Dendritic cell treated with granulocyte-macrophage colony-stimulating factor and Interleukin-4, amounts not matched to agents 40 ng/mL and 50 ng/mL, for 4 days (primary cell): ENCODE measurements at regions not wholly inside any gene's neighbourhood (a gene's known extent, or its start where the extent isn't known, plus 50 kb on each side); places are given as distances from the start of the nearest gene placed in this dataset.

Experiments
- H3K27ac Mint-ChIP-seq: one replicate; pipeline ENCODE4 v1.8.0; 2022; ENCODE audit warnings: mild to moderate bottlenecking, mixed read lengths
- H3K27me3 Mint-ChIP-seq: one replicate; pipeline ENCODE4 v1.8.0; 2022; ENCODE audit warnings: mild to moderate bottlenecking, mixed read lengths
- H3K36me3 Mint-ChIP-seq: one replicate; pipeline ENCODE4 v1.8.0; 2022; ENCODE audit warnings: low read depth, mixed read lengths
- H3K4me1 Mint-ChIP-seq: one replicate; pipeline ENCODE4 v1.8.0; 2022; ENCODE audit warnings: low read depth, mixed read lengths
- H3K4me3 Mint-ChIP-seq: one replicate; pipeline ENCODE4 v1.8.0; 2022; ENCODE audit warnings: mild to moderate bottlenecking, moderate library complexity, mixed read lengths
- H3K9me3 Mint-ChIP-seq: one replicate; pipeline ENCODE4 v1.8.0; 2022; ENCODE audit warnings: mixed read lengths
- intact Hi-C: fragments of 100-400 bp; cut with micrococcal nuclease; formaldehyde crosslinking; loops from one replicate; pipeline ENCODE4 v1.15.0; 2022

DNA sequence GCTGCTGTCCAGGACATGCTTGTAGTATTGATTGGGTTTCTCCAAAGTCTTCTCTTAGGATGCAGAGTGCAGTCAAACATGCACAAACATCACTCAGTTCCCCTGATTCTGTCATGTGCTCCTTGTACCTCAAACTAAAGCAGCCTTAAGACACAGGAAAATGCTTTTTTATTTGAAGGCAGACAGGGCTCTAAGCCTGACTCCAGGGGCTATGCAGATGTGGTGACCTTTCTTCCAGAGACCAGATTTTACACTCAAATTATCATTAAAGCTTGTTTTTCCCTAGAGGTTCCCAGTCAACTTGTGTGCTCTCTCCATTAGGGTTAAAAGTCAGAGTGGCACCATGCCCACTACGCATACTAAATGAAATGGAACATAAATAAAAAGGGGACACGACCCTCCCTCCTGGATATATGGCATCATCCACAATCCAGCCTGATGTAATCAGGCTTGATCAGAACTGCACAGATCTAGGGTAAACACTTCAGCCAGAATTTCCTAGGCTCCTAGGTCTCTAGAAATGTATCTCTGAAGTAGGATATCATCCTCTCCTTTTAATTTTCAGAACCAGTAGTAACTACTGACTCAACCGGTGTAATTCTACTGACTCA lies 771.1 kb downstream of the NR2F1-AS1 start:
- no peaks in the 10 kb centered on the region for H3K36me3 Mint-ChIP-seq
- intact Hi-C loops, result no loop called here
- H3K27ac Mint-ChIP-seq, result no peak overlapping the region
- peaks cover 6% of the 10 kb centered on the region for H3K9me3 Mint-ChIP-seq
- H3K4me3 Mint-ChIP-seq, result no peak overlapping the region
- H3K27me3 Mint-ChIP-seq, result no peaks in the 10 kb centered on the region
- no peaks in the 10 kb centered on the region for H3K4me1 Mint-ChIP-seq

DNA sequence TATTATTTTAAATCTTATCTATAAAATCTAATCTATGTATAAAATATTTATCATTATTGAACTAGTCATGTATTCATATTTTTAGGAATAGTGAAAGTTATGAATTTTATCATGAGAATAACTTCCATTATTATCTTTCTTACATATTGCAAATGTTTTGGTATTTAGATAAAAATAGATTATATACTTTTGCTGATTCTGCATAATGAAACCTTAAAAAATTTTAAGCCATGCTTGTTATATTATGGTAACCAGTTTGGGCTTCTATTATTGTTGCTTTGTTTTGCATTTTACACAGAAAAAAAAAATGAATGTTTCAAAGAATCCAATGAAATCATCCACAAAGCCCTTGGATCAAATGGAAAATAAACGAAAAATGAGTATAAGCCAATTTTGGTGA lies 772.5 kb downstream of the NR2F1-AS1 start:
- Mint-ChIP-seq H3K4me3 (no peak overlapping the region), H3K27ac (no peak overlapping the region), H3K9me3 (no peaks in the 10 kb centered on the region), H3K36me3 (no peaks in the 10 kb centered on the region), H3K27me3 (no peaks in the 10 kb centered on the region), H3K4me1 (no peaks in the 10 kb centered on the region)
- intact Hi-C loops, result no loop called here

DNA sequence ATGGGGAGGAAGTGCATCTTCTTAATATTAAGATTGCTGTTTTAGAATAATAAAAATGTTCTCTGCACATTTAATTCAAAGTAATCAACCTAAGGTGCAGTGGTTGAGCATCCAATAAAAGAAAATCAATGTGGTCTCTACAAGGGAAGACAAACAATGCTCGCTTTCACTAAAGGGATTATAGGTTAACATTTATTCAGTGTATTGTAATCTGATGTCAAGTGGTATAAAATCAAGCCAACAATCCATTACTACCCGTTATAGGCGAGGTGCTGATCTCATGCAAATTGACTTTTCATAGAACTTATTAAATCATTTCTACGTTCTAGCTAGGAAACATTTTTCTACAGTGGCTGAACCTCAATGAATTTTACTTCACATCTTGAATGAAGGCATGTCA lies 773.9 kb downstream of the NR2F1-AS1 start:
- Mint-ChIP-seq H3K4me1 (no peaks in the 10 kb centered on the region), H3K27ac (no peak overlapping the region), H3K9me3 (no peaks in the 10 kb centered on the region), H3K36me3 (no peaks in the 10 kb centered on the region), H3K27me3 (no peaks in the 10 kb centered on the region), H3K4me3 (no peak overlapping the region)
- intact Hi-C loops, result no loop called here

DNA sequence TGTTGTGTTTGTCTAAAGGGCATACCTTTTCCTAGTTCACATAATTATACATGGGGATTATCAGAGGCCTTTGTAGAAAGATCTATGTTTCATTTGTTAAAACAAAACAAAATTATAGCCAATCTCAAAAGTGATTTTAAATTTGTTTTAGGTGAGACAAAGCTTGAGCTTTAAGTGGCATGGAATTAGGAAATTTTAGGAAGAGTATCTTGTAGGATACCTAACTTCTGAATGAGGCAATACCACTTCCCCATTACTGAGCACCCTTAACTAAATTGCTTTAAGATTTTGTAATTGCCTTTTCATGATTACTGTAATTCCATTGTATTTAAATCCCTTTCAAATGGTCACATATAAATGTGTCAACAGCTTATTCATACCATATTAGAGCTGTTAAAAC lies 775.6 kb downstream of the NR2F1-AS1 start:
- H3K27ac Mint-ChIP-seq, result no peak overlapping the region
- no peaks in the 10 kb centered on the region for H3K4me1 Mint-ChIP-seq
- H3K9me3 Mint-ChIP-seq, result no peaks in the 10 kb centered on the region
- no peaks in the 10 kb centered on the region for H3K36me3 Mint-ChIP-seq
- no peak overlapping the region for H3K4me3 Mint-ChIP-seq
- intact Hi-C loops, result no loop called here
- H3K27me3 Mint-ChIP-seq, result no peaks in the 10 kb centered on the region

DNA sequence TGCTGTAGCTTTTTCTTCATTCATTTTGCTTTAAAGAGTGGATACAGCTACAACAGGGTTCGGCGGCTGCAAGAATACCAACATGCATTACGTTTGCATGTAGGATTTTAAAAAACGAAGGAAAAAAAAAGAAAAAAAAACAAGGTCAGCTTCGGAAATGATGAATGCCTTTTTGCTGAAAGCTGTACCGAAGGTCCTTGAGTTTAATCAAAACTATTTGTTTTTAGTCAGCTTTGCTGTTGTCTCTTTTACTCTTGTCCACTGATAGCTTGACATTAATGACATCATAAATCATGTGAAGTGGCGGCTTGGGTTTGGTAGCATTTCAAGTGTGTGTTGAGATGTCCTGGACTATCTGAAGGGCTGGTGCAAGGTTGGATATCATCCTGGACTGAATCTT lies 779.1 kb downstream of the NR2F1-AS1 start:
- Mint-ChIP-seq H3K4me3 (no peak overlapping the region), H3K27me3 (no peaks in the 10 kb centered on the region), H3K4me1 (no peaks in the 10 kb centered on the region), H3K27ac (no peak overlapping the region), H3K9me3 (peaks cover 7% of the 10 kb centered on the region), H3K36me3 (no peaks in the 10 kb centered on the region)
- intact Hi-C loops, result no loop called here

DNA sequence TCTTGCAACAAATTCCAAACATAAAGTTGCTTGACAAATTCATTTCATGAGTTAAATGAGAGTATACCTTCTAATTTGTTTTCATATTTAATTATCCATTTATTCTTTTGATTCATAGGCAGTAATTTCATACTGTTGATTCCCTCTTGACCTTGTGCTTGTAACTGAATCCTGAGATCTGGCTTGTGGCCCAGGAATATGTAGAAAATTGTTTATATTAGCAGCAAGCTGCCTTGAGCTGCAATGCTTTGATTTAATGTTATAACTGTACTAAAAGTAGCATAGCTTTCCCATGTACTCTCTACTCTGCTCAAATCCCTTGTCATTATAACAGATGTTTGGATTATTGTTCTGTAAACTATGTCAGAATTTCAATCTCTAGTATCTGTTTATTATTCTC lies 780.7 kb downstream of the NR2F1-AS1 start:
- intact Hi-C loops, result no loop called here
- Mint-ChIP-seq H3K9me3 (peaks cover 23% of the 10 kb centered on the region), H3K27me3 (no peaks in the 10 kb centered on the region), H3K27ac (no peak overlapping the region), H3K36me3 (no peaks in the 10 kb centered on the region), H3K4me1 (no peaks in the 10 kb centered on the region), H3K4me3 (no peak overlapping the region)

DNA sequence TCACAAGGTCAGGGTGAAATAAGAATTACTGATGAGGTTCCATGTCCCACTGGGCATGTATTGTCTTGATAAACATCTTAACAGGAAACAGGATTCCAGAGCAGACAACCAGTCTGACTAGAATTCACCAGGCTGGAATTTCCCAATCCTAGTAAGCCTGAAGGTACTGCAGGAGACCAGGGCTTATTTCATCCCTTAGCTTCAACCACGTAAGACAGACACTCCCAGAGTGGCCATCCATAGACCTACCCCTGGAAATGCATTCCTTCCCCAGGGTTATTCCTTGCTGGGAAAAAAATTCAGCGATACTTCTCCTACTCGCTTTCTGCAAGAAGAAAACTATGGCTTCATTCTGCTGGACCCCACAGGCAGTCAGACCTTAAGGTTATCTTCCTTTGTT lies 785.4 kb downstream of the NR2F1-AS1 start:
- Mint-ChIP-seq H3K36me3 (no peaks in the 10 kb centered on the region), H3K27ac (no peak overlapping the region), H3K4me3 (no peak overlapping the region), H3K27me3 (no peaks in the 10 kb centered on the region), H3K9me3 (peaks cover 65% of the 10 kb centered on the region), H3K4me1 (no peaks in the 10 kb centered on the region)
- intact Hi-C loops, result no loop called here

DNA sequence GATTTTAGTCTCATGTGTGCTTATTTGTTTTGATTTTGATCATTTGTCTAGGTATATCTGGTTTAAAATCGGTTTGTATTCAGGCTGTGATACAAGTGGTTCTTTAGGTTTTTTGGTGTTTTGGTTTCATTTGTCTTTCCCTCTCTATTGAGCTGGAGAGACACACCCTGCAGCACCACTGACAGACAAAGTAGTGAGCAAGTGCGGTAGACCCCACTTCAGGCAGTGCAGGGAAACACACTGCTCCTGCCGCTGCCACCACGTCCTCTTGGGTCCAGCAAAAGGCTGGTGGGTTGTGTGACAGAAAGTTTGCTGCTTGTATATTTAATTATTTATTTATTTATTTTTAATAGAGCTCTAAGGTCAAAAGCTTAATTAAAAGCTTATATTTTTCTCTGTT lies 801.0 kb downstream of the NR2F1-AS1 start:
- H3K4me1 Mint-ChIP-seq, result no peaks in the 10 kb centered on the region
- intact Hi-C loops, result no loop called here
- no peaks in the 10 kb centered on the region for H3K36me3 Mint-ChIP-seq
- H3K27ac Mint-ChIP-seq, result no peak overlapping the region
- no peak overlapping the region for H3K4me3 Mint-ChIP-seq
- H3K27me3 Mint-ChIP-seq, result no peaks in the 10 kb centered on the region
- H3K9me3 Mint-ChIP-seq, result no peaks in the 10 kb centered on the region

DNA sequence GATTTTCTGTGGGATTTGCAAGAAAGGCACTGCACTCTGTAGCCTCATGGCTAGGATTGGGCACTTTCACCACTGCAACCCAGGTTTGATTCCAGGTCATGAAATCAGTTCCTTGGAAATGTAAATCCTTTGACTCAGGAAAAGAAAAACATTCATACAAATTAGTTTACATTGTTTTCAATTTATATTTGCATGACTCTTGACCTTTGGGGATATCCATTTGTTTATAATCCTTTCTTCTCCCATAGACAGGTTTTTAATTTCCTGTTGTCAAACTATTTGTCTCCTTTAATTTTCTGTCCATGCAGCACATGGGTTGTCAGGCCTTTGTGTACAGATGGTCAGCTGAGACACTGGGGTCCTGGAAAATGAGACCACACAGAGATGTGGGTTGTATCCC lies 801.5 kb downstream of the NR2F1-AS1 start:
- no peak overlapping the region for H3K27ac Mint-ChIP-seq
- H3K9me3 Mint-ChIP-seq, result no peaks in the 10 kb centered on the region
- H3K36me3 Mint-ChIP-seq, result no peaks in the 10 kb centered on the region
- intact Hi-C loops, result no loop called here
- no peaks in the 10 kb centered on the region for H3K27me3 Mint-ChIP-seq
- H3K4me1 Mint-ChIP-seq, result no peaks in the 10 kb centered on the region
- H3K4me3 Mint-ChIP-seq, result no peak overlapping the region

DNA sequence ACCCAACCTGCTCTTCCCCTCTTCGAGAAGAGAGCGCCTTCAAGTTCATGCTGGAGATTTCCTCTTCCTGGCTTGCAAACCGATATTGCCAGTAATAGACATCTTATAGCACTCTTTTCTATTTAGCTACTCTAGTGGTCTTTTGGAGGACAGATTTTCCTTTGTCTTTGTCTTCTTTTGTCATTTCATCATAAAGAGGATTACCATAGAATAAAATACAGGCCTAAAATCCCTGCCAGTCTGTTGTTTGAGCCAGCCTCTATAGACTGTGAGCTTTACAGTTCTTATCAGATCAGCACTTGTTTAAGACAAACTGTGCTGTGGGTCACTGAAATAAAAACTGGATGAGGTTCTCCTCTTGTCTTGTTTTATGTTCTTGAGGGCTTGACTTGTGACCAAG lies 802.8 kb downstream of the NR2F1-AS1 start:
- no peaks in the 10 kb centered on the region for H3K36me3 Mint-ChIP-seq
- H3K9me3 Mint-ChIP-seq, result no peaks in the 10 kb centered on the region
- no peaks in the 10 kb centered on the region for H3K4me1 Mint-ChIP-seq
- no peak overlapping the region for H3K4me3 Mint-ChIP-seq
- intact Hi-C loops, result no loop called here
- no peak overlapping the region for H3K27ac Mint-ChIP-seq
- H3K27me3 Mint-ChIP-seq, result no peaks in the 10 kb centered on the region

DNA sequence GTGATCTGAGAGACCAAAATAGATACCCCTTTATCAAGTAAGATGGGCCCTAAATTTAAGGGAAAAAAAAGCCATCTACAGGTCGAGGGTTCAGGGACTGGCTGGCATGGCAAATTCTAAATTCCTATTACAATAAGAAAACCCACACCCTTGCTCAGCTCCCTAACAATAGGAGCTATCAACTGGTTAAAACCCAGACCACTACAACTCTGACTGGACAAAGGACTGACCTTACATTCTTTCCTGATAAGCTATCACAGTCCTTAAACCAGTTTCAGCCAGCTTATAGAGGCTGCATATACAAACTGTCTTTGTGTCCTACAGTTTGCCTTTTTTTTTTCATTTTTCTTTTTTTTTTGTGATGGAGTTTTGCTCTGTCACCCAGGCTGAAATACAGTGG lies 803.6 kb downstream of the NR2F1-AS1 start:
- Mint-ChIP-seq H3K9me3 (no peaks in the 10 kb centered on the region), H3K27me3 (no peaks in the 10 kb centered on the region), H3K4me1 (no peaks in the 10 kb centered on the region), H3K36me3 (no peaks in the 10 kb centered on the region), H3K27ac (no peak overlapping the region), H3K4me3 (no peak overlapping the region)
- intact Hi-C loops, result no loop called here

DNA sequence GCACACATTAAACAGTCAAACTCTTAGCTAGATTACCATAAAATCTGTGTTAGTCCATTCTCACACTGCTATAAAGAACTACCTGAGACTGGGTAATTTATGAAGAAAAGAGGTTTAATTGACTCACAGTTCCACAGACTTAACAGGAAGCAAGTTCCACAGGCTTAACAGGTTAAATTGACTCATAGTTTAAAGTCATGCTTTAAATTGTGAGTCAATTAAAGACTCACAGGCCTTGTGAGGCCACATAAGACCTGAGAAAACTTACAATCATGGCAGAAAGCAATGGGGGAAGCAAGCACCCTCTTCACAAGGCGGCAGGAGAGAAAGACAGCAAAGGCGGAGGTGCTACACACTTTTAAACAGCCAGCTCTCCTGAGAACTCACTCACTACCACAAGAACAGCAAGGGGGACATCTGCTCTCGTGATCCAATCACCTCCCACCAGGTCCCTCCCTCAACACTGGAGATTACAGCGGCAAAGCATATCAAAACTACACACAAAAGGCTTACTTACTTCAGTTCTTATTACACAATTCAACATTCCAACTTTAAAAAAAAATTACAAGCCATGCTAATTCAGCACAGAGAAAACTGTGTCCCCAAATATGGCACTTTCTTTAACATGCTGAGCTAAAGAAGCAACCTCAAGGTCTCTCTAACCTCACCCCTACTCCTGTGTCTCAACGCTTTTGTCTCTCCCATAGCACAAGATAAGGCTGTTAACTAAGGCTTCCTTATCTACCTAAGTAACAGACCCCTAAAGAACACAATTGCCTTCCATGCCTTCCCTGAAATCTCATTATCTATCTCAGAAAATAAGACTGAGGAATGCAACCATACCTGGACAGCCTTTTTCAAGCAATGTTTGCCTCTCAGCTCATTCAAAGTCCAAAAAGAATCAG lies 805.1 kb downstream of the NR2F1-AS1 start:
- intact Hi-C loops, result no loop called here
- Mint-ChIP-seq H3K36me3 (no peaks in the 10 kb centered on the region), H3K27ac (no peak overlapping the region), H3K27me3 (no peaks in the 10 kb centered on the region), H3K9me3 (no peaks in the 10 kb centered on the region), H3K4me1 (no peaks in the 10 kb centered on the region), H3K4me3 (no peak overlapping the region)

DNA sequence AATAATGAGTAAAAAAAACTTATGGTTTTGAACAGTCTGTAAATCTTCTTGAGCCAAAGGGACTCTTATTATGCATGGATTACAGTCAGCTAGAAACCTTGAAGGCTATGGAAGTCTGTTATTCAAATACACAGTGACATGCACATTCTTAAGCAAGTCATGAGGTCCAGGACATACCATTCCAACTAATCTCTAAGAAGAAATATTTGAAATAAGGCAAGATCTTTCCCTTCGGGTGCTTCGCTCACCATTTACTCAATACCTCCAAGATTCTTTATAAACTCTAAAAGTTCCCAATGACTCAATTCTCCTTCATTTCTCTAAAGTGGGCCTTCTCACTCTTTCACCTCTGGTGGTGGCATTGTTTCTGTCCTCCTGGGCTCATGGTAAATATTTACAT lies 811.0 kb downstream of the NR2F1-AS1 start:
- H3K4me3 Mint-ChIP-seq, result no peak overlapping the region

DNA sequence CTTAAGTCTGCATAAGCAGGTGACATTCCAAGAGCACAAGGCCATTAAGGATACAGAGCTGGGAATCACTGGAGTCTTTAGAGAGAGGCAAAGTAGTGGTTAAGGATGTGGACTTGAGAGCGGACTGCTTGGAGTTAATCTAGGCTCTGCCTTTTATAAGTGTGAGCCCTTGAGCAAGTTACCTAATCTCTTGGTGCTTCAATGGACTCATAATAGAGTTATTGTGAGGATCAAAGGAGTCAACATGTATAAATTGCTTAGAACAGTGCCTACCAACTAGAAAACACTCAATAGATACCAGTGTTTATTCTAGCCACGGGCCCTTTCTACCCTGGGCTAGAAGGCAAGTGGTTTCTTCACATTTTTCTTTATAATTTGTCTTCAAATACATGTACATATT lies 819.4 kb downstream of the NR2F1-AS1 start:
- no peak overlapping the region for H3K4me3 Mint-ChIP-seq
- H3K9me3 Mint-ChIP-seq, result peaks cover 9% of the 10 kb centered on the region
- H3K4me1 Mint-ChIP-seq, result no peaks in the 10 kb centered on the region
- H3K36me3 Mint-ChIP-seq, result no peaks in the 10 kb centered on the region
- H3K27ac Mint-ChIP-seq, result no peak overlapping the region
- intact Hi-C loops, result no loop called here
- no peaks in the 10 kb centered on the region for H3K27me3 Mint-ChIP-seq

More for the DNA sequence above, 811.0 kb downstream of the NR2F1-AS1 start:
- intact Hi-C loops, result no loop called here
- H3K9me3 Mint-ChIP-seq, result no peaks in the 10 kb centered on the region
- no peaks in the 10 kb centered on the region for H3K36me3 Mint-ChIP-seq
- H3K27ac Mint-ChIP-seq, result no peak overlapping the region
- no peaks in the 10 kb centered on the region for H3K4me1 Mint-ChIP-seq
- no peaks in the 10 kb centered on the region for H3K27me3 Mint-ChIP-seq

DNA sequence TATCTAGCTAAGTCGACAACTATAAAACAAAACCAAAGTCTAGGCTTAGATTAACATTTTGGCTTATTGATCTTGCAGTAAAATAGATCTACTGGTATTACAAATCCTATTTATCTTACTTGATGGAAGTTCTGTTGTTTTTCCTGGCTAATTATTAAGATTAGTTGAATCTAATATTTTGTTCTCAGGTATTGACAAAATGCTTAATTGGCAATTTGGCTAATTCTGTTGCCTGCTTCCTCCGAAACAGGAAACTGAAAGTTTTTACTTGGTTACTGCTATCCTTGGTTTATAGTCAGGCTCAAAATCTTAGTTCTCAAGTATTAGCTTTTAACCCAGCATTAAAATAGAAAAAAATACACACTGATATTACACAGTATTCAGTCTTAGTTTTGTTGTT lies 820.5 kb downstream of the NR2F1-AS1 start:
- H3K4me3 Mint-ChIP-seq, result no peak overlapping the region
- H3K36me3 Mint-ChIP-seq, result no peaks in the 10 kb centered on the region
- no peaks in the 10 kb centered on the region for H3K4me1 Mint-ChIP-seq
- no peak overlapping the region for H3K27ac Mint-ChIP-seq
- peaks cover 9% of the 10 kb centered on the region for H3K9me3 Mint-ChIP-seq
- intact Hi-C loops, result no loop called here
- H3K27me3 Mint-ChIP-seq, result no peaks in the 10 kb centered on the region
